ENCODE measurements at regions not wholly inside any gene's neighbourhood (a gene's known extent, or its start where the extent isn't known, plus 50 kb on each side); places are given as distances from the start of the nearest gene placed in this dataset.

DNA sequence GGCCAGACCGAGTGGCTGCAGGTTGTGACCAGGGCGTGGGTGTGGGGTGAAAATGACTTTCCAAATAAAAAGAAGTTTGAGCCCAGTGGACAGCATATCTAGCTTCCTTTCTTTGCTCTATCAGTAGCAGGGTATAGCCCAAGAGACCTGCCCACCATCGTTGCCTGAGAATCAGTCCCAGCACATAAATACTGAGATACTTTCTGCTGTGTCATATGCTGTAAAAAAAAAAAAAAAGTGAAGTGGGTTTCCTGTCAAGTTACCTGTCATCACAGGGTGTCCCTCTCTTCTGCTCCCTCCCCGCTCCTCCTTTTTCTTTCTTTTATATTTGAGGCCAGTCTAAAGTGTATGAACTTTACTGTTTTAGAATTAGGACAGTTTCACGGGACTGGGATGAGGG, 330.3 kb upstream of the BOD1L1 start:
- Histone ChIP-seq H3K23me2 (ENCODE audit: low read depth, low read length) (no peaks in the 10 kb centered on the region), H3K4me3 (ENCODE audit: extremely low read depth in 1 of 4, insufficient read depth in 2 of 4, low read depth in 3 of 4, low read length in 4 of 4) (no peak overlapping the region), H4K8ac (ENCODE audit: extremely low read depth, insufficient read depth, low read length) (no peak overlapping the region), H3K4ac (replicated peaks; ENCODE audit: insufficient read length, low read depth, low read length) (no peak overlapping the region), H3K14ac (ENCODE audit: insufficient read length) (no peak overlapping the region), H2AFZ (ENCODE audit: low read length) (no peak overlapping the region), H3K9me3 (ENCODE audit: insufficient read depth in 2 of 2, low read depth in 1 of 2, low read length in 1 of 2) (no peaks in the 10 kb centered on the region), H2BK12ac (ENCODE audit: low read depth, low read length) (no peak overlapping the region), H3K79me1 (ENCODE audit: low read depth, low read length) (no peaks in the 10 kb centered on the region), H2BK15ac (ENCODE audit: low read length) (no peak overlapping the region), H3K79me2 (ENCODE audit: control insufficient read depth in 1 of 2, insufficient read depth in 2 of 2, low read length in 2 of 2) (no peaks in the 10 kb centered on the region), H4K91ac (replicated peaks; ENCODE audit: insufficient read length, low read length) (no peak overlapping the region), H3K9ac (replicated peaks in 1 of 4; ENCODE audit: extremely low read depth in 1 of 4, low read depth in 3 of 4, low read length in 3 of 4) (no peak overlapping the region), H3K27me3 (replicated peaks in 1 of 4; ENCODE audit: control insufficient read depth in 3 of 4, extremely low read depth in 1 of 4, insufficient read depth in 3 of 4, low read length in 3 of 4) (no peaks in the 10 kb centered on the region; a peak in 1 of 7 replicates), H3K36me3 (ENCODE audit: control insufficient read depth in 2 of 4, insufficient read depth in 4 of 4, low read length in 3 of 4) (no peaks in the 10 kb centered on the region), H3K4me1 (replicated peaks in 1 of 4; ENCODE audit: control insufficient read depth in 3 of 4, insufficient read depth in 4 of 4, low read length in 3 of 4) (no peaks in the 10 kb centered on the region; a peak in 2 of 7 replicates), H2BK120ac (replicated peaks; ENCODE audit: low read depth, low read length) (no peak overlapping the region), H3K4me2 (ENCODE audit: insufficient read depth in 1 of 2, low read depth in 2 of 2, low read length in 2 of 2) (no peak overlapping the region), H4K20me1 (replicated peaks in 1 of 2; ENCODE audit: control insufficient read depth in 1 of 2, insufficient read depth in 2 of 2, low read length in 2 of 2) (no peaks in the 10 kb centered on the region), H4K5ac (ENCODE audit: insufficient read length, low read depth, low read length) (no peak overlapping the region), H3K18ac (ENCODE audit: extremely low read depth, low read length) (no peak overlapping the region), H3K23ac (ENCODE audit: insufficient read length) (no peak overlapping the region), H3K27ac (ENCODE audit: low read depth, low read length) (no peak overlapping the region), H2AK5ac (ENCODE audit: low read depth, low read length) (no peak overlapping the region), H2BK20ac (ENCODE audit: low read length) (0 out of 2 replicates have a peak overlapping the region, but pooled peaks have one; percentile 36), H2BK5ac (ENCODE audit: low read depth, low read length) (no peak overlapping the region), H3K56ac (replicated peaks; ENCODE audit: insufficient read length, low read depth, low read length) (no peak overlapping the region)
- TF ChIP-seq GABPA (IDR thresholded peaks at IDR 0.05; ENCODE audit: borderline replicate concordance, insufficient read depth, low read length): no peak
- TF ChIP-seq RNF2 (IDR thresholded peaks at IDR 0.05; ENCODE audit: borderline replicate concordance, low read depth, low read length, missing control alignments, poor library complexity, severe bottlenecking): no peak
- TF ChIP-seq TBP (IDR thresholded peaks at IDR 0.05; ENCODE audit: low read depth, low read length): no peak
- TF ChIP-seq CREB1 (IDR thresholded peaks at IDR 0.05): no peak
- TF ChIP-seq CTBP2 (IDR thresholded peaks at IDR 0.05; ENCODE audit: borderline replicate concordance, insufficient read depth, insufficient read length, low read length): no peak
- no peak for TF ChIP-seq YY1 (IDR thresholded peaks at IDR 0.05; ENCODE audit: low read depth, low read length)
- no peak for TF ChIP-seq KDM4A (IDR thresholded peaks at IDR 0.05; ENCODE audit: low read depth, low read length, severe bottlenecking)
- no peak for TF ChIP-seq SIX5 (IDR thresholded peaks at IDR 0.05; ENCODE audit: low read depth, low read length)
- no peak for TF ChIP-seq TAF1 (IDR thresholded peaks at IDR 0.05; ENCODE audit: low read depth, low read length)
- no peak for TF ChIP-seq RXRA (IDR thresholded peaks at IDR 0.05; ENCODE audit: insufficient read depth, low read depth, low read length)
- TF ChIP-seq NANOG (IDR thresholded peaks at IDR 0.05; ENCODE audit: insufficient read depth, low read depth, low read length, poor library complexity, severe bottlenecking): no peak
- no peak for TF ChIP-seq SUZ12 (IDR thresholded peaks at IDR 0.05; ENCODE audit: low read length)
- no peak for TF ChIP-seq FOSL1 (IDR thresholded peaks at IDR 0.05; ENCODE audit: insufficient read depth, low read depth, low read length)
- TF ChIP-seq SAP30 (IDR thresholded peaks at IDR 0.05; ENCODE audit: insufficient read depth, insufficient replicate concordance, low read length): no peak
- DNase-seq (ENCODE audit: low read depth in 1 of 2, low spot score in 2 of 2): no peak
- 89% methylated on average over 5 of the region's 5 CpGs; no CpG with 5 or more reads in 1 of the 2 experiments for WGBS, 2 experiments (ENCODE audit: extremely low coverage in 1 of 2, insufficient coverage in 1 of 2, insufficient read length in 1 of 2, insufficient replicate concordance in 2 of 2, low coverage in 1 of 2, low lambda C conversion rate in 2 of 2, missing lambda C conversion rate in 1 of 2)
- ChIA-PET POLR2A (ENCODE audit: partially characterized antibody) (no interaction called here), CTCF (ENCODE audit: partially characterized antibody) (interaction anchor here (1.2 kb wide), 2 partner anchors 98 to 279 kb away, joined by 3 read pairs; no protein-coding TSS in a partner anchor)
- no peak for FAIRE-seq

All from H1 (cell line).